Astrocyte (in vitro differentiated cells and primary cell): ENCODE measurements at regions not wholly inside any gene's neighbourhood (a gene's known extent, or its start where the extent isn't known, plus 50 kb on each side); places are given as distances from the start of the nearest gene placed in this dataset.
"Not testable (repeated sequence)": the region's sequence is repeated elsewhere in the genome, so short reads cannot be mapped to it uniquely, and the experiment has no call there.

Experiments used
- CTCF ChIP-seq: IDR thresholded peaks from 2 replicates; pipeline ENCODE4 v1.5.1; 2011; ENCODE audit warnings: low read depth, mild to moderate bottlenecking, inconsistent platforms, low read length, moderate library complexity; ENCODE audit not compliant: insufficient read depth
- EZH2 ChIP-seq: IDR thresholded peaks from 2 replicates; pipeline ENCODE4 v1.6.1; 2012; ENCODE audit warnings: mild to moderate bottlenecking, low read length, inconsistent platforms; ENCODE audit not compliant: insufficient read depth

- not testable (repeated sequence) for TF ChIP-seq CTCF, EZH2
Measured at GRCh38 chr5:176755593-176755992, 54.8 kb upstream of the UNC5A start.
